ENCODE measurements at regions not wholly inside any gene's neighbourhood (a gene's known extent, or its start where the extent isn't known, plus 50 kb on each side); places are given as distances from the start of the nearest gene placed in this dataset.

DNA sequence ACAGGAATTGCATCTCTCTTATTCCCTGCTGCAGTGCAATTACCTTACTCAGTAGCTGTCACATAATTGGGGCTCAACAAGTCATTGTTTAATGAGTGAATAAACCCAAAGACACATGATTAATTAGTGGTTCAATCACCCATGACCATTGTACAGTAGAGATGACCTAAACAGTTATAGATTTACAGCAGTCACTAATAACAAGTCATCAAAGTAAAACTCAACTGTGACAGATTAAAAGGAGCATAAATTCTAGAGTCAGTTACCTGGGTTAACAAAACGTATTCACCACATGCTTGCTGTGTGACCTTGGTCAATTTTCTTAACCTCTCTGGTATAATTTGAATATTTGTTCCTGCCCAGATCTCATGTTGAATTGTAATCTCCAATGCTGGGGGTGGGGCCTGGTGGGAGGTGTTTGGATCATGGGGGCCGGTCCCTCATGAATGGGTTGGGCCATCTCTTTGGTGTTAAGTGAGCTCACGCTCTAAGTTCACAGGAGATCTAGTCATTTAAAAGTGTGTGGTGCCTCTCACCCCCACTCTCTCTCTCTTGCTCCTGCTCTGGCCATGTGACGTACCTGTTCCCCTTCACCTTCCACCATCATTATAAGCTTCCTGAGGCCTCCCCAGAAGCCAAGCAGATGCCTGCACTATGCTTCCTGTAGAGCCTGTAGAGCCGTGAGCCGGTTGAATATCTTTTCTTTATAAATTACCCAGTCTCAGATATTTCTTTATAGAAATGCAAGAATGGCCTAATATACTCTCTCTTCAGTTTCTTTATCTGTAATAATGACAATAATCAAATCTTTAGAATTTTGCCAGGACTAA lies 141.9 kb upstream of the PLEKHG7 start:
- Histone ChIP-seq H3K4me1 (ENCODE audit: control insufficient read depth, insufficient read depth, low read length) (no peaks in the 10 kb centered on the region), H3K36me3 (ENCODE audit: control insufficient read depth in 2 of 2, insufficient read depth in 1 of 2, low read length in 2 of 2) (no peaks in the 10 kb centered on the region), H3K4me3 (ENCODE audit: low read depth, low read length) (no peak overlapping the region), H3K27ac (ENCODE audit: extremely low read depth, low read depth, low read length) (no peak overlapping the region), H3K9me3 (ENCODE audit: control insufficient read depth, insufficient read depth, low read depth, low read length) (no peaks in the 10 kb centered on the region)
- ChIA-PET POLR2A (interaction anchor here (0.6 kb wide), 1 partner anchor 416 kb away, joined by 3 read pairs; no protein-coding TSS in a partner anchor), CTCF (interaction anchor here (0.8 kb wide), 1 partner anchor 14 kb away, joined by 5 read pairs; no protein-coding TSS in a partner anchor)
- TF ChIP-seq ZNF621 (tag by site-specific recombination; IDR thresholded peaks at IDR 0.05), result no peak
- TF ChIP-seq ZNF561 (tag by site-specific recombination; IDR thresholded peaks at IDR 0.05; ENCODE audit: borderline replicate concordance), result no peak
- TF ChIP-seq ZNF280C (tag by site-specific recombination; IDR thresholded peaks at IDR 0.05), result no peak
- no peak for TF ChIP-seq ZNF292 (tag by site-specific recombination; IDR thresholded peaks at IDR 0.05; ENCODE audit: borderline replicate concordance, low read depth)
- TF ChIP-seq SCRT1 (tag by site-specific recombination; IDR thresholded peaks at IDR 0.05; ENCODE audit: borderline replicate concordance), result no peak
- TF ChIP-seq WT1 (tag by site-specific recombination; IDR thresholded peaks at IDR 0.05), result no peak
- TF ChIP-seq ZFHX2 (tag by site-specific recombination; conservative IDR thresholded peaks at IDR 0.05), result no peak
- no peak for TF ChIP-seq ZNF747 (tag by site-specific recombination; IDR thresholded peaks at IDR 0.05)
- TF ChIP-seq MEIS1 (CRISPR knock-in tag; IDR thresholded peaks at IDR 0.05; ENCODE audit: borderline replicate concordance), result no peak
- no peak for TF ChIP-seq REPIN1 (tag by site-specific recombination; IDR thresholded peaks at IDR 0.05; ENCODE audit: low read depth)
- TF ChIP-seq ZNF785 (tag by site-specific recombination; IDR thresholded peaks at IDR 0.05), result no peak
- no peak for TF ChIP-seq ZNF416 (tag by site-specific recombination; IDR thresholded peaks at IDR 0.05)
- no peak for TF ChIP-seq ZNF223 (tag by site-specific recombination; IDR thresholded peaks at IDR 0.05)
- TF ChIP-seq ZNF280D (tag by site-specific recombination; IDR thresholded peaks at IDR 0.05), result no peak
- no peak for TF ChIP-seq ZNF626 (tag by site-specific recombination; IDR thresholded peaks at IDR 0.05)
- no peak for TF ChIP-seq ZBTB7A (tag by site-specific recombination; IDR thresholded peaks at IDR 0.05; ENCODE audit: low read depth)
- no peak for TF ChIP-seq GLIS2 (tag by site-specific recombination; IDR thresholded peaks at IDR 0.05)

DNA sequence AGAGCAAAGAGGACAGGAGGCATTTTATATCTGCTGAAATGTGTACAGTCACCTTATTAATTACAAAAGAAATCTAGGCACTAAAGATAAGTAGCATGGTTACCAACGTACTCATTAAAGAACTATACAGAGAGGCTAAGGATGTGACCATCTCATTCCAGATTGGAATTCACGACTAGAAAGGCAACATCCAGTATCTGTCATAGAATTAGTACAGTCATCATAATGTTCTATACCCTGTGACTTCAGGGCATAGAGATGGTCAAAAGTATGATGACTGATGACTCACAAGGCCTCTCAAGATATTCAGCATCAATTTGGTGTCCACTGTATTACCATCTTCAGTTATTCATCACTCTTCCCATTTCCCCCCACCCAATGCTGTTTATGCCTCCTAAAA lies 144.0 kb upstream of the PLEKHG7 start:
- ChIA-PET CTCF (no interaction called here), POLR2A (no interaction called here)
- H3K36me3 ChIP-seq (ENCODE audit: control insufficient read depth in 2 of 2, insufficient read depth in 1 of 2, low read length in 2 of 2), result no peaks in the 10 kb centered on the region
- no peaks in the 10 kb centered on the region for H3K9me3 ChIP-seq (ENCODE audit: control insufficient read depth, insufficient read depth, low read depth, low read length)
- no peaks in the 10 kb centered on the region for H3K4me1 ChIP-seq (ENCODE audit: control insufficient read depth, insufficient read depth, low read length)
- H3K4me3 ChIP-seq (ENCODE audit: low read depth, low read length), result no peak overlapping the region
- H3K27ac ChIP-seq (ENCODE audit: extremely low read depth, low read depth, low read length), result no peak overlapping the region
- TF ChIP-seq ZNF37A (tag by site-specific recombination; IDR thresholded peaks at IDR 0.05), result no peak
- TF ChIP-seq GLI4 (tag by site-specific recombination; IDR thresholded peaks at IDR 0.05), result no peak
- no peak for TF ChIP-seq GFI1B (tag by site-specific recombination; IDR thresholded peaks at IDR 0.05)
- no peak for TF ChIP-seq ZNF624 (tag by site-specific recombination; IDR thresholded peaks at IDR 0.05)
- TF ChIP-seq ZBTB20 (tag by site-specific recombination; IDR thresholded peaks at IDR 0.05), result no peak
- TF ChIP-seq ZNF560 (tag by site-specific recombination; IDR thresholded peaks at IDR 0.05; ENCODE audit: borderline replicate concordance), result no peak
- TF ChIP-seq EGR2 (tag by site-specific recombination; IDR thresholded peaks at IDR 0.05; ENCODE audit: low read depth), result no peak
- TF ChIP-seq, protein P1, sequence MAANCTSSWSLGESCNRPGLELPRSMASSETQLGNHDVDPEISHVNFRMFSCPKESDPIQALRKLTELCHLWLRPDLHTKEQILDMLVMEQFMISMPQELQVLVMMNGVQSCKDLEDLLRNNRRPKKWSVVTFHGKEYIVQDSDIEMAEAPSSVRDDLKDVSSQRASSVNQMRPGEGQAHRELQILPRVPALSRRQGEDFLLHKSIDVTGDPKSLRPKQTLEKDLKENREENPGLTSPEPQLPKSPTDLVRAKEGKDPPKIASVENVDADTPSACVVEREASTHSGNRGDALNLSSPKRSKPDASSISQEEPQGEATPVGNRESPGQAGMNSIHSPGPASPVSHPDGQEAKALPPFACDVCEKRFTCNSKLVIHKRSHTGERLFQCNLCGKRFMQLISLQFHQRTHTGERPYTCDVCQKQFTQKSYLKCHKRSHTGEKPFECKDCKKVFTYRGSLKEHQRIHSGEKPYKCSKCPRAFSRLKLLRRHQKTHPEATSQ (tag by site-specific recombination; IDR thresholded peaks at IDR 0.05), result no peak
- no peak for TF ChIP-seq ZNF157 (tag by site-specific recombination; IDR thresholded peaks at IDR 0.05)
- TF ChIP-seq PATZ1 (tag by site-specific recombination; IDR thresholded peaks at IDR 0.05), result no peak
- TF ChIP-seq KLF10 (tag by site-specific recombination; IDR thresholded peaks at IDR 0.05), result no peak
